GM04504 (cell line): ENCODE measurements at regions not wholly inside any gene's neighbourhood (a gene's known extent, or its start where the extent isn't known, plus 50 kb on each side); places are given as distances from the start of the nearest gene placed in this dataset.

Source experiments
- DNase-seq: peaks from one replicate; pipeline ENCODE4 v3.0.0-alpha.2; 2012; ENCODE audit warnings: low read depth

DNA sequence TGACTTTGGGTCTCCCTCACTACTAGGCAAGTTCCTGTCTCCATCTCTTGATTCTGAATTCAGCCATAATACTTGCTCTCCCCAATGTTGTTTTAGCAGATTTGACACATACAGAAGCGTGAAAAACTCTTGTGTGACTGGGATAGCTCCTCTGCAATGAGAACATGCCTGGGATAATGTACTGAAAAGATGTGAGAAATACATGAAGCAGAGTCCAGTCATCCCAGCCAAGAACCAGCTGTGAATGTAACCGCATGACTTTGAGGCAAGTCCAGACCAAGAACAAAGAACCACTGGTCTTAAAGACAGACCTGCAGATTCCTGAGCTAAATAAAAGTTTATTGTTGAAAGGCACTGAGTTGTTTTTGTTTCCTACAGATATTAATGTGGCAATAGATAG lies 135.0 kb downstream of the NMUR2 start:
- DNase-seq: no peak

- DNase-seq: no peak
Observed at GRCh38 chr5:152269533-152269932, 135.5 kb downstream of the NMUR2 start.

GRCh38 chr5:152264645-152265254 lies 140.3 kb downstream of the NMUR2 start:
- no peak for DNase-seq

DNA sequence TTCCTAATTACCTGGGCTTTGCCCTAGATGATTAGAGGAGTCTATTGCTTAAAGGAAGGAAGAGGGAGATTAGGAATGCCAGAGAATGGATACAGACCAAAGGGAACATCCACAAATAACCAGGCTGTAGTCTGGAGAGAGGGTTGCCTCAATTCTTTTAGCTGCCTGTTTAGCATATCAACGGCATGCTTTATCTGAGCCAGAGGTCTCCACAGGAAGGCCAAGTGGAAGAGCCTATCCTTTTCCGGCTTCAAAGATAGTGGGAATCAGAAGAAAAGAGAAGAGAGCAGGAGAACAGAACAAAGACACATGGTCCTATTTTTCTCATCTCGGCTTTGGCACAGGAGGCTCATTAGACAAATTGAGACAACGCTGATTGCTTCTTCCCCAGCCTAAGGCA lies 142.4 kb downstream of the NMUR2 start:
- DNase-seq: no peak

DNA sequence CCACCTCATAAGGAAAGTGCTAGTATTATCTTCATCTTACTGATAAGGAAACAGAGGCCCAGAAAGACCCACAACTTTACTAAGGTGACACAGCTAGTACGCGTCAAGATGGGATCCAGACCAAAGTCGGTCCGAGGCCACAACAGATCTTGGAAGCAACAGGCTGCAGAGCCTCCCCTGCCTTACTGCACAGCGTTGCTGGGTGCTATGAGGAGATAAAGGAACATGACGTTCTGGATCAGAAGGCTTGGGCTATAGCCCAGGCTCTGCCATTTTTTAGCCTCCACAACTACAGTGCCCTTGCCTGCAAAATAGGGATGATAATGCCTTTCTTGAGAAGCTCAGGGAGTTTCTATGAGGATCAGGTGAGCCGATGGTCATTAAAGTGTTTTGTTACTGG lies 144.1 kb downstream of the NMUR2 start:
- DNase-seq: no peak

DNA sequence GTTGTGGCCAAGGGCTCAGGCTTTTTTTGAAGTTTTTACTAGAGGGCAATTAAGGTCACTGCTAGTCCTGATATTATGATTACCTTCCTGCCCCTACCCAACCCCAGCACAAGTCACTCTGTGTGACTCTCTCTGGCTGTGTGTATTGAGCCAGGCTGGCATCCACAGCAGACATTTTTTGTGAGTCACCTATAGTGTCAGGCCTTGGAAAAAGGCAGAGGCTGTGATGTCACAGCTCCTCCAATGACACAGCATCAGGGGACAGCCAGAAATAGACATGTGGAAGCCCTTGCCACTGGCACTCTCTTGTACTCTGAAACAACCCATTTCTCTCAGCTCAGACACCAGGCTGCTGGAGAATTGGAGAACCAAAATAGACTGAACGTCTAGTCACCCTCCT lies 145.4 kb downstream of the NMUR2 start:
- DNase-seq: no peak

GRCh38 chr5:152256580-152256979 lies 148.5 kb downstream of the NMUR2 start:
- DNase-seq: no peak

DNA sequence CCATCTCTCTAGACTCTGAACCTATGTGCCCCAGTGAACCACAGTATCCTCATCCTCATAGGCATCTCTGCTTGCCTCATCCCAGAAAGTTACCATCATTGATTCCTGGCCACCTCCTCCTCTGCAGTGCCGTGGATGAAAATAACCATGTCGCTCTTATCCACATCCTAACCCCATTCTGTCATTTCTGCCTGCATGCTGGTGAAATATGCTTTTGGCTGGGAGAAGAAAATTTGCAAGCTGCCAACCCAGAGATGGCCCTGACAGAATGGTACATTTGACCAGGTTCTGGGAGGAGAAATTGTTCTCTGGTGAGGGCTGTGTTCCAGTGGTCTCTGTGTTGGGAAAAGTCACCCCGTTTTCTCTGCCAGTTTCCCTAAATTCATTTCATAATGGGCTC lies 149.7 kb downstream of the NMUR2 start:
- no peak for DNase-seq

- no peak for DNase-seq
Observed at GRCh38 chr5:152247850-152248385, 157.2 kb downstream of the NMUR2 start.

GRCh38 chr5:152246401-152246800 lies 158.7 kb downstream of the NMUR2 start:
- DNase-seq: no peak

- no peak for DNase-seq
Observed at GRCh38 chr5:152237531-152237930, 167.5 kb downstream of the NMUR2 start.

DNA sequence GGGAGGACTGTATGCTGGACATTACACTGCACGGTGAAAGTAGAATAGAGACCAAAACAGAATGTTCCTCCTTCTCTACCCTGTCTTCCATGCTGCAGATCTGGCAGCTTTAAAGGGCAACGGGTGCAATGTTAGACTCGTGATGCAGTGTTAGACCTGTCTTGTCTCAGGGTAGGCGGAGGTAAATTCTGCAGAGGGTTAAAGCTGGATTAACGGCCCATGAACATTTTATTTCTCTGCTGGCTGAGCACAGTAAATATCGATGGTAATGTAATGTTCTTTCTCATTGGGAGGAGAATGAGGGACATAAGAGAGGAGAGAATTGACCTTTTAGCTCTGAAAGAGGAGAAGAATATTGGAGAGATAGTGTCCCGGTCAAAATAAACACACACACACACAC lies 178.9 kb downstream of the NMUR2 start:
- DNase-seq: no peak

- no peak for DNase-seq
Observed at GRCh38 chr5:152221721-152222629, 183.1 kb downstream of the NMUR2 start.

- no peak for DNase-seq
Observed at GRCh38 chr5:152218694-152219093, 186.4 kb downstream of the NMUR2 start.

GRCh38 chr5:152205804-152206203 lies 199.3 kb downstream of the NMUR2 start:
- DNase-seq: no peak

GRCh38 chr5:152202321-152202720 lies 202.8 kb downstream of the NMUR2 start:
- DNase-seq: no peak

GRCh38 chr5:152193391-152194107 lies 211.5 kb downstream of the NMUR2 start:
- DNase-seq: no peak

- no peak for DNase-seq
Observed at GRCh38 chr5:152188251-152188650, 216.8 kb downstream of the NMUR2 start.

DNA sequence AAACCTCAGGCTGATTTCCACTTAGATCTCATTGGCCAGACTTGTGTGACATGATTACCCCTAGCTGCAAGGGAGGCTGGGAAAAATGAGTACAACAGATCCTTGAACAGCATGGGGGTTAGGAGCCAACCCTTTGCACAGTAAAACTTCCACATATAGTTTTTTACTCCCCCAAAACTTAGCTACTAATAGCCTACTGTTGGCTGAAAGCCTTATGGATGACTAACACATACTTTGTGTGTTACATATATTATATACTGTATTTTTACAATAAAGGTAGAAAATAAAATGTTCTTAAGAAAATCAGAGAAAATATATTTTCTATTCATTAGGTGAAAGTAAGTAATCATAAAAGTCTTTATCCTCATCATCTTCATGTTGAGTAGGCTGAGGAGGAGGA lies 217.4 kb downstream of the NMUR2 start:
- DNase-seq: no peak

- no peak for DNase-seq
Observed at GRCh38 chr5:152185547-152186245, 219.4 kb downstream of the NMUR2 start.

GRCh38 chr5:152184266-152184665 lies 220.8 kb downstream of the NMUR2 start:
- no peak for DNase-seq

- no peak for DNase-seq
Observed at GRCh38 chr5:152181461-152181860, 223.6 kb downstream of the NMUR2 start.
